SK-N-SH treated with all-trans-retinoic acid at 6 μM for 48 hours (cell line): ENCODE measurements at regions not wholly inside any gene's neighbourhood (a gene's known extent, or its start where the extent isn't known, plus 50 kb on each side); places are given as distances from the start of the nearest gene placed in this dataset.

ENCODE experiments used
- ATAC-seq: fragments of 200-7000 bp; cut with Tn5 transposase; 3 replicates; pipeline ENCODE4 v1.9.1; 2020; ENCODE audit warnings: mild to moderate bottlenecking, moderate library complexity
- ARNTL ChIP-seq: fragments of 450-650 bp; formaldehyde crosslinking; IDR thresholded peaks from 2 replicates; pipeline ENCODE4 v1.5.0; 2020; ENCODE audit warnings: low read depth, mild to moderate bottlenecking, moderate library complexity, borderline replicate concordance
- CSDC2 ChIP-seq: fragments of 250-450 bp; sonication (Bioruptor Pico); IDR thresholded peaks from 2 replicates; pipeline ENCODE4 v1.5.0; 2020; ENCODE audit warnings: mild to moderate bottlenecking, moderate library complexity
- ESRRG ChIP-seq: fragments of 250-450 bp; sonication (Bioruptor Pico); IDR thresholded peaks from 2 replicates; pipeline ENCODE4 v1.6.1; 2021; ENCODE audit warnings: mild to moderate bottlenecking
- GLIS3 ChIP-seq: fragments of 250-450 bp; sonication (Bioruptor Pico); IDR thresholded peaks from 2 replicates; pipeline ENCODE4 v1.5.0; 2020; ENCODE audit warnings: mild to moderate bottlenecking, moderate library complexity
- ISL1 ChIP-seq: fragments of 250-450 bp; sonication (Bioruptor Pico); IDR thresholded peaks from 2 replicates; pipeline ENCODE4 v2.1.2; 2022; ENCODE audit warnings: mild to moderate bottlenecking, moderate library complexity
- OSR1 ChIP-seq: fragments of 250-450 bp; sonication (Bioruptor Pico); IDR thresholded peaks from 2 replicates; pipeline ENCODE4 v1.8.0; 2022; ENCODE audit warnings: moderate library complexity, mild to moderate bottlenecking, inconsistent platforms
- PPARA ChIP-seq: fragments of 250-450 bp; sonication (Bioruptor Pico); IDR thresholded peaks from 2 replicates; pipeline ENCODE4 v1.5.0; 2020; ENCODE audit warnings: mild to moderate bottlenecking, borderline replicate concordance
- RARB ChIP-seq: fragments of 250-450 bp; sonication (Bioruptor Pico); IDR thresholded peaks from 2 replicates; pipeline ENCODE4 v1.8.0; 2021; ENCODE audit warnings: mild to moderate bottlenecking, moderate library complexity
- SNAI2 ChIP-seq: fragments of 250-450 bp; sonication (Bioruptor Pico); IDR thresholded peaks from 2 replicates; pipeline ENCODE4 v1.5.0; 2020; ENCODE audit warnings: mild to moderate bottlenecking, moderate library complexity
- TCF4 ChIP-seq: fragments of 250-450 bp; sonication (Bioruptor Pico); IDR thresholded peaks from 2 replicates; pipeline ENCODE4 v1.8.0; 2021; ENCODE audit warnings: mild to moderate bottlenecking, moderate library complexity, borderline replicate concordance
- TOX ChIP-seq: fragments of 250-450 bp; sonication (Bioruptor Pico); IDR thresholded peaks from 2 replicates; pipeline ENCODE4 v1.8.0; 2021; ENCODE audit warnings: mild to moderate bottlenecking, moderate library complexity, borderline replicate concordance
- ZFP3 ChIP-seq: fragments of 250-450 bp; sonication (Bioruptor Pico); IDR thresholded peaks from 2 replicates; pipeline ENCODE4 v1.5.0; 2020; ENCODE audit warnings: mild to moderate bottlenecking, moderate library complexity
- ZFP30 ChIP-seq: fragments of 450-650 bp; formaldehyde crosslinking; IDR thresholded peaks from 2 replicates; pipeline ENCODE4 v1.5.0; 2022; ENCODE audit warnings: mild to moderate bottlenecking, moderate library complexity
- ZNF565 ChIP-seq: fragments of 450-650 bp; formaldehyde crosslinking; conservative IDR thresholded peaks from 2 replicates; pipeline ENCODE4 v1.5.0; 2020; ENCODE audit warnings: low read depth, mild to moderate bottlenecking, moderate library complexity
- ZNF70 ChIP-seq: fragments of 450-650 bp; formaldehyde crosslinking; IDR thresholded peaks from 2 replicates; pipeline ENCODE4 v1.5.0; 2020; ENCODE audit warnings: mild to moderate bottlenecking, moderate library complexity
- ZNF8 ChIP-seq: fragments of 450-650 bp; formaldehyde crosslinking; IDR thresholded peaks from 2 replicates; pipeline ENCODE4 v1.5.0; 2020; ENCODE audit warnings: mild to moderate bottlenecking, moderate library complexity
- TF ChIP-seq, protein P1 (sequence below): fragments of 250-450 bp; sonication (Bioruptor Pico); IDR thresholded peaks from 2 replicates; pipeline ENCODE4 v1.5.0; 2020; ENCODE audit warnings: mild to moderate bottlenecking, moderate library complexity
- TF ChIP-seq, protein P2 (sequence below): fragments of 250-450 bp; sonication (Bioruptor Pico); IDR thresholded peaks from 2 replicates; pipeline ENCODE4 v1.5.1; 2020; ENCODE audit warnings: low read depth, mild to moderate bottlenecking, moderate library complexity
- TF ChIP-seq, protein P3 (sequence below): fragments of 250-450 bp; sonication (Bioruptor Pico); IDR thresholded peaks from 2 replicates; pipeline ENCODE4 v1.5.1; 2021; ENCODE audit warnings: mild to moderate bottlenecking, moderate library complexity
- TF ChIP-seq, protein P4 (sequence below): fragments of 250-450 bp; sonication (Bioruptor Pico); IDR thresholded peaks from 2 replicates; pipeline ENCODE4 v1.8.0; 2021; ENCODE audit warnings: low read depth, mild to moderate bottlenecking, moderate library complexity, borderline replicate concordance

DNA sequence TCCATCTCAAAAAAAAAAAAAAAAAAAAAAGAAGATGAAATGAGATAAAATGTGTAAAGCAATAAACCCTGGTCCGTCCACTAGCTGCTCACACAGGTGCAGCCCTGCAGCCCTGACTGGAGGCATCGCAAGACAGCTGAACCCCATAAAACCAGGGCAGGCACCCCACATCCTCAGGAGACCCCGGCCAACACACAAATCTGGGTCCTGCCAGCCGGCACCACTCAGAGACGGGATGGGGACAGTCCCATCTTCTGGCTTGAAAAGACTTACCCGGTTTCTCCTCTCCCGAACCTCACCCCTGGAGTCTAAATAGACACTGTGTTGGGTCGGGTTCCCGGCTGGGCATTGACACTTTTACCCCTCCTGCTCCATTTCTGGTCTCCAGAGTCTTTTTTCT, 52.7 kb upstream of the TNRC6C start:
- no peak for ATAC-seq
- TF ChIP-seq, protein P1, sequence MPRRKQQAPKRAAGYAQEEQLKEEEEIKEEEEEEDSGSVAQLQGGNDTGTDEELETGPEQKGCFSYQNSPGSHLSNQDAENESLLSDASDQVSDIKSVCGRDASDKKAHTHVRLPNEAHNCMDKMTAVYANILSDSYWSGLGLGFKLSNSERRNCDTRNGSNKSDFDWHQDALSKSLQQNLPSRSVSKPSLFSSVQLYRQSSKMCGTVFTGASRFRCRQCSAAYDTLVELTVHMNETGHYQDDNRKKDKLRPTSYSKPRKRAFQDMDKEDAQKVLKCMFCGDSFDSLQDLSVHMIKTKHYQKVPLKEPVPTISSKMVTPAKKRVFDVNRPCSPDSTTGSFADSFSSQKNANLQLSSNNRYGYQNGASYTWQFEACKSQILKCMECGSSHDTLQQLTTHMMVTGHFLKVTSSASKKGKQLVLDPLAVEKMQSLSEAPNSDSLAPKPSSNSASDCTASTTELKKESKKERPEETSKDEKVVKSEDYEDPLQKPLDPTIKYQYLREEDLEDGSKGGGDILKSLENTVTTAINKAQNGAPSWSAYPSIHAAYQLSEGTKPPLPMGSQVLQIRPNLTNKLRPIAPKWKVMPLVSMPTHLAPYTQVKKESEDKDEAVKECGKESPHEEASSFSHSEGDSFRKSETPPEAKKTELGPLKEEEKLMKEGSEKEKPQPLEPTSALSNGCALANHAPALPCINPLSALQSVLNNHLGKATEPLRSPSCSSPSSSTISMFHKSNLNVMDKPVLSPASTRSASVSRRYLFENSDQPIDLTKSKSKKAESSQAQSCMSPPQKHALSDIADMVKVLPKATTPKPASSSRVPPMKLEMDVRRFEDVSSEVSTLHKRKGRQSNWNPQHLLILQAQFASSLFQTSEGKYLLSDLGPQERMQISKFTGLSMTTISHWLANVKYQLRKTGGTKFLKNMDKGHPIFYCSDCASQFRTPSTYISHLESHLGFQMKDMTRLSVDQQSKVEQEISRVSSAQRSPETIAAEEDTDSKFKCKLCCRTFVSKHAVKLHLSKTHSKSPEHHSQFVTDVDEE = no peak
- no peak for TF ChIP-seq ZNF70 (CRISPR knock-in tag)

DNA sequence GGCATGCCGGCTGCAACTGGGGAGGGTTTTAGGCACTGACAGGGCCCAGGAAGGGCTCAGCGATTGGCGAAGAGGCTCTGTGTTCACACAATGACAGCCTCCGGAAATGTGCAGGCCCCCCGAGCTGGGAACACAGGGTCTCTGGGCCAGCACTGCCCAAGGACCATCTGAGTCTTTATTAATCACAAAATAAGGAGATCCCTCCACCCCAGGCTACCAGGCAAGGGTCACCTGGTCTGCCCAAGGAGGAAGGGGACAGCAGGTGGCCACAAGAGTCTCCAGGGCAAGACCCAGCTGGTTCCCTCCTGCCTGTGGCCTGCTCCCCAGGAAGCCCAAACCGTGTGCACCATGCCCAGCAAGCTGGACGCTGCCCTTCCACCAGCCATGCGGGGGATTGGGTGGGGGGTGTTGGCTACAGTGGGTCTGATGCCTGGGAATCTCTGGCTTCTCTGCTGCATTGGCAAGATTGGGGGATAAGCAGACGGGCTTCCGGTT, 52.1 kb upstream of the TNRC6C start:
- ATAC-seq = no peak
- TF ChIP-seq PPARA (no peak), ISL1 (CRISPR knock-in tag) (no peak), RARB (CRISPR knock-in tag) (no peak), TCF4 (CRISPR knock-in tag) (no peak), ZNF8 (CRISPR knock-in tag) (no peak), ZFP30 (CRISPR knock-in tag) (no peak), ESRRG (CRISPR knock-in tag) (no peak), TOX (no peak), ARNTL (CRISPR knock-in tag) (no peak), ZFP3 (CRISPR knock-in tag) (no peak)
- TF ChIP-seq, protein P1 = no peak
- TF ChIP-seq, protein P2, sequence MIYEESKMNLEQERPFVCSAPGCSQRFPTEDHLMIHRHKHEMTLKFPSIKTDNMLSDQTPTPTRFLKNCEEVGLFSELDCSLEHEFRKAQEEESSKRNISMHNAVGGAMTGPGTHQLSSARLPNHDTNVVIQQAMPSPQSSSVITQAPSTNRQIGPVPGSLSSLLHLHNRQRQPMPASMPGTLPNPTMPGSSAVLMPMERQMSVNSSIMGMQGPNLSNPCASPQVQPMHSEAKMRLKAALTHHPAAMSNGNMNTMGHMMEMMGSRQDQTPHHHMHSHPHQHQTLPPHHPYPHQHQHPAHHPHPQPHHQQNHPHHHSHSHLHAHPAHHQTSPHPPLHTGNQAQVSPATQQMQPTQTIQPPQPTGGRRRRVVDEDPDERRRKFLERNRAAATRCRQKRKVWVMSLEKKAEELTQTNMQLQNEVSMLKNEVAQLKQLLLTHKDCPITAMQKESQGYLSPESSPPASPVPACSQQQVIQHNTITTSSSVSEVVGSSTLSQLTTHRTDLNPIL = no peak

DNA sequence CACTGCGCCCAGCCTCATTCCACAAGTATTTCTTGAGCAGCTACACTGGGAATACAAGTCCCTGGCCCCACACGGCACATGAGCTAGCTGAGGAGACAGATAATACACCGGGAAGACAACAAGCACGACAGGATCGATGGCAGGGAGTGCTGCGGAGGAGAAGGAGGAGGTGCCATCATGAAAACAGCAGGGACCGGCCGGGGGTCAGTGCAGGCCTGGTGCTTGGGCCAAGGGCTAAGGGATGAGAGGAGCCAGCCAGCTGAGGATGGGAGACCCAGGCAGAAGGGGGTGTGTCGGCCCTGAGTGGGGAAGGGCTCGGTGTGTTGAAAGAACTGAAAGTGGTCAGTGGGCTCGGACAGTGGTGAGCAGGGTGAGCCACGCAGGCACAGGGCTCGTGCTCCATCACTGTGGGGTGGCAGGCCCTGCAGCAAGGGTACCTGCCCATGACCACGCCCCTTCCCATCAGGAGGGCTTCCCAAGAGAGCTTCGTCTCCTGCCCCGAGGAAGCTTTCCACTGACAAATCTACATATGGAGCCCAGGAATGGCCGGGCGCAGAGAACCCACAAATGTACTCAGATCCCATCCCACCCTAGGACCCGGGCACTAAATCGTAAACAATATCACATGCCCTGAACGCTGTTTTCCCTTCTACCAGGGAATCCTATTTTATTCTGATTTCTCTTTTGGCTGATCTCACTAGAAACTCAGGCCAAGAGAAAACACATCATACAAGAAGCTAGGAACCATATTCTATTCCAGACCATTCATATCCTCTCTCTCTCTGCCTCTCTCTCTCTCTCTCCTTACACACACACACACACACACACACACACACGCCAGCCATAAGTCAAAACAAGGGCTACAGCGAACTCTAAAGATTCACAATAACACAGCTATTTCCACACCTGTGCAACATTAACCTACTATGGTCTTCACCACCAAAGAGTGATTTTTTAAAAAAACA, 50.7 kb upstream of the TNRC6C start:
- ATAC-seq = no peak
- no peak for TF ChIP-seq ZNF8 (CRISPR knock-in tag)
- TF ChIP-seq, protein P3, sequence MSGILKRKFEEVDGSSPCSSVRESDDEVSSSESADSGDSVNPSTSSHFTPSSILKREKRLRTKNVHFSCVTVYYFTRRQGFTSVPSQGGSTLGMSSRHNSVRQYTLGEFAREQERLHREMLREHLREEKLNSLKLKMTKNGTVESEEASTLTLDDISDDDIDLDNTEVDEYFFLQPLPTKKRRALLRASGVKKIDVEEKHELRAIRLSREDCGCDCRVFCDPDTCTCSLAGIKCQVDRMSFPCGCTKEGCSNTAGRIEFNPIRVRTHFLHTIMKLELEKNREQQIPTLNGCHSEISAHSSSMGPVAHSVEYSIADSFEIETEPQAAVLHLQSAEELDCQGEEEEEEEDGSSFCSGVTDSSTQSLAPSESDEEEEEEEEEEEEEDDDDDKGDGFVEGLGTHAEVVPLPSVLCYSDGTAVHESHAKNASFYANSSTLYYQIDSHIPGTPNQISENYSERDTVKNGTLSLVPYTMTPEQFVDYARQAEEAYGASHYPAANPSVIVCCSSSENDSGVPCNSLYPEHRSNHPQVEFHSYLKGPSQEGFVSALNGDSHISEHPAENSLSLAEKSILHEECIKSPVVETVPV (CRISPR knock-in tag) = no peak
- TF ChIP-seq, all 23 proteins: peak for 0

DNA sequence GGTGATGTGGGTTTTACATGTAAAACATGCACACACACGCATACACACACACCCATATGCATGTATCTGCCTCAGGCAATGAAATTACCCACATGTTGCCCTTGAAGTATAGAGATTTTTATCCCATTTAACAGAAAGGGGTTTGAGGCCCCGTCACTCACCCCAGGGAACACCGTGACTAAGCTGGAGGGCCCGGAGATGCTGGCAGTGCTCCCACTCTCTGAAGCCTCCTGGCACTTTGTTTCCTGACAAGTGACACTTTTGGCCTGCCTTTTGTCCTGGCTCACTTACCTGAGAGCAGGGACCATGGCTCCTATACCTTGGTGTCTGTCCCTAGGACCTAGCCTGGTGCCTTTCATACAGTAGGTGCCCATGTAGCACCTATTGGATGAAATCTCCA, 50.0 kb upstream of the TNRC6C start:
- TF ChIP-seq ZNF70 (CRISPR knock-in tag) (no peak), CSDC2 (CRISPR knock-in tag) (no peak), ZFP3 (CRISPR knock-in tag) (no peak), GLIS3 (CRISPR knock-in tag) (no peak), ZNF8 (CRISPR knock-in tag) (no peak), PPARA (no peak), OSR1 (CRISPR knock-in tag) (no peak), ZNF565 (CRISPR knock-in tag) (no peak), SNAI2 (CRISPR knock-in tag) (no peak), ESRRG (CRISPR knock-in tag) (no peak), RARB (CRISPR knock-in tag) (no peak)
- TF ChIP-seq, protein P2 = no peak
- TF ChIP-seq, protein P3 (CRISPR knock-in tag) = no peak
- TF ChIP-seq, protein P4, sequence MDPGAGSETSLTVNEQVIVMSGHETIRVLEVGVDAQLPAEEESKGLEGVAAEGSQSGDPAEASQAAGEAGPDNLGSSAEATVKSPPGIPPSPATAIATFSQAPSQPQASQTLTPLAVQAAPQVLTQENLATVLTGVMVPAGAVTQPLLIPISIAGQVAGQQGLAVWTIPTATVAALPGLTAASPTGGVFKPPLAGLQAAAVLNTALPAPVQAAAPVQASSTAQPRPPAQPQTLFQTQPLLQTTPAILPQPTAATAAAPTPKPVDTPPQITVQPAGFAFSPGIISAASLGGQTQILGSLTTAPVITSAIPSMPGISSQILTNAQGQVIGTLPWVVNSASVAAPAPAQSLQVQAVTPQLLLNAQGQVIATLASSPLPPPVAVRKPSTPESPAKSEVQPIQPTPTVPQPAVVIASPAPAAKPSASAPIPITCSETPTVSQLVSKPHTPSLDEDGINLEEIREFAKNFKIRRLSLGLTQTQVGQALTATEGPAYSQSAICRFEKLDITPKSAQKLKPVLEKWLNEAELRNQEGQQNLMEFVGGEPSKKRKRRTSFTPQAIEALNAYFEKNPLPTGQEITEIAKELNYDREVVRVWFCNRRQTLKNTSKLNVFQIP (CRISPR knock-in tag) = no peak
- ATAC-seq = no peak
